PC-9 (cell line): ENCODE measurements at regions not wholly inside any gene's neighbourhood (a gene's known extent, or its start where the extent isn't known, plus 50 kb on each side); places are given as distances from the start of the nearest gene placed in this dataset.

Experiments
- EZH2 ChIP-seq: fragments of 200-600 bp; sonication (generic); IDR thresholded peaks from 2 replicates; pipeline ENCODE4 v1.8.0; 2017; ENCODE audit warnings: antibody characterized with exemption, low read depth
- TF ChIP-seq, protein P1 (sequence below): fragments of 200-600 bp; sonication (generic); conservative IDR thresholded peaks from 2 replicates; pipeline ENCODE4 v1.6.1; 2017; ENCODE audit warnings: mixed run types, antibody characterized with exemption, mild to moderate bottlenecking, moderate library complexity

DNA sequence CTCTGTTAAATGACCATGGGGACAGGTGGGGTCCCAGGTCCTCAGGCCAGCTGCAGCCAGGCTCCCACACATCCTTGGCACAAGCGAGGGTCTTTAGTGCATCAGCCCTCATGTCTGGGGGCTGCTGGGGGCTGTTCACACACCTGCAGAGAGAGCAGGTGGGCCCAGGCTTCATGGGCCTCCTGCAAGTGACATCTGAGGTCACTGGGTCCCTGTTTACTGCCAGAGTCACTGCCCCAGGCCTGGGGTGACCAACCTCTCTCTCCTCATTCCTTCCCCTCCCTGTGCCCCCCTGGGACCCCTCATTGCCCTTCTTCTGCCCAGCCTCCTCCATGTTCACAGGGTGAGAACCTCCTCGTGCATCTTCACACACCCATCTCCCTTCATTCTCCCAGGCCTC is 92.4 kb downstream of the RTL6 start:
- TF ChIP-seq, protein P1, sequence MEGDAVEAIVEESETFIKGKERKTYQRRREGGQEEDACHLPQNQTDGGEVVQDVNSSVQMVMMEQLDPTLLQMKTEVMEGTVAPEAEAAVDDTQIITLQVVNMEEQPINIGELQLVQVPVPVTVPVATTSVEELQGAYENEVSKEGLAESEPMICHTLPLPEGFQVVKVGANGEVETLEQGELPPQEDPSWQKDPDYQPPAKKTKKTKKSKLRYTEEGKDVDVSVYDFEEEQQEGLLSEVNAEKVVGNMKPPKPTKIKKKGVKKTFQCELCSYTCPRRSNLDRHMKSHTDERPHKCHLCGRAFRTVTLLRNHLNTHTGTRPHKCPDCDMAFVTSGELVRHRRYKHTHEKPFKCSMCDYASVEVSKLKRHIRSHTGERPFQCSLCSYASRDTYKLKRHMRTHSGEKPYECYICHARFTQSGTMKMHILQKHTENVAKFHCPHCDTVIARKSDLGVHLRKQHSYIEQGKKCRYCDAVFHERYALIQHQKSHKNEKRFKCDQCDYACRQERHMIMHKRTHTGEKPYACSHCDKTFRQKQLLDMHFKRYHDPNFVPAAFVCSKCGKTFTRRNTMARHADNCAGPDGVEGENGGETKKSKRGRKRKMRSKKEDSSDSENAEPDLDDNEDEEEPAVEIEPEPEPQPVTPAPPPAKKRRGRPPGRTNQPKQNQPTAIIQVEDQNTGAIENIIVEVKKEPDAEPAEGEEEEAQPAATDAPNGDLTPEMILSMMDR = no peak
- no peak for TF ChIP-seq EZH2
